ENCODE measurements at regions not wholly inside any gene's neighbourhood (a gene's known extent, or its start where the extent isn't known, plus 50 kb on each side); places are given as distances from the start of the nearest gene placed in this dataset.

DNA sequence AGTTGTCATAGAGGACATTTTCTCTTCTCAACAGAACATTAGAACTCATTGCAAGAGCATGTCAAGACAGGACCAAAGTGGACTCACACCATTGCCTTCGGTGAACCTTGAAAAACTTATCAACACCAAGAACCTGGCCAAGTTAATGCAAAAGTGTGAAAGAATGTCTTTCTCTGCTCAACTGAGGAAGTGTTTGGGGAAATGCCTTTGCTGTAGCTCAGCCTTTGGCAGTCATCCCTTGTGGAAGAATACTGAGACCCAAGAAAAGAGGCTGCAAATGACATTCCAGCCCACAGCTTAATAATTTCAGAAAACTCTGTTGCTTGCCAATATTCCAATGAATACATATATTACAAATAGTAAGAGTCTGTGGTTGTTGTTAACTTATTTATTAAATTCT is 728.8 kb upstream of the PIK3C3 start:
- DNase-seq = peak; percentile 31

DNA sequence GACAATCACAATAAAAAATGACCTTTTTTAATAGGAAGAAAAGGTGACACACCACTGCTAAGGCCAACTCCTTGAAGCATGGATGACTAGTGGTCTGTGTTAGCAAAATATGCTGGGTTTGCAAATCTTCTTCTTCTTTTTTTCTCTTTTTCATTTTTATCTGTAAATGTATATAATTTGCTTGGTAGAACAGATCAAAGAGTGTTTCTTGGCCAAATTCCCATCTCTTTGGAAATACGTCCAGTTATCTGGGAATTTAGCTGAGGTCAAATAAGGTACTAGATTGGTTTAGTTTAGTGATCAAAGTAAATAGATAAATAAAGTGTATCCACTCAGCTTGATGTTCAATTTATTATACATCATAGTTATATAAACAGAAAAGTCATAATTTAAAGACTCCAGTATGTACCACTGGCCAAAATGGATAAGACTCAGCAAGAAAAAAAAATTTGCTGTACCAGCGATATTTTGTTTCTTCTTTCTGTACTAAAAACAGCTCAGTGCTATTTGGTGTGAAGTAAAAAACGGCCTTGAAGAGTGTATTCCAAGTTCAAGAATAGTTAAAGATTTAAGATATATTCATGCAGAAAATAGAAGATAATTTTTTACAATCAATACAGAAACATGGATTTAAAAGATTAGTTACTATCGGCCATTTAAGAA is 738.6 kb upstream of the PIK3C3 start:
- no peak for DNase-seq

DNA sequence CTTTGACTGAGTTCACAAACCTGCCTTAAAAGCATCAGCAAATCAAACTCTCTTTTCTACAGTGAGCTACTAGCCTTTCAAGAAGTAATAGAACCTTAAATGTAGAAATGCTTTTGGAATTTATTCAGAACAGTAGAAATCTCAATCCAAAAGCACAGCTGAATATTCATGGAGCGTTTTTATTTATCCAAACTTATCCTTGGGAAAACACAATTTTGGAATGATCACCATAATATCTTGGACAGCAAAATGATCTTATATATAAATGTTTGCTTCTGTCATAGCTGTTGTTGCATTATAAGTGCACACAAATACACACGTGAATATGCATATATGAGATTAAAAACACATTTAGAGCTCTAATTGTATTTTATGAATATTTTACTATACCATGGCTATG is 747.3 kb upstream of the PIK3C3 start:
- no peak for DNase-seq

DNA sequence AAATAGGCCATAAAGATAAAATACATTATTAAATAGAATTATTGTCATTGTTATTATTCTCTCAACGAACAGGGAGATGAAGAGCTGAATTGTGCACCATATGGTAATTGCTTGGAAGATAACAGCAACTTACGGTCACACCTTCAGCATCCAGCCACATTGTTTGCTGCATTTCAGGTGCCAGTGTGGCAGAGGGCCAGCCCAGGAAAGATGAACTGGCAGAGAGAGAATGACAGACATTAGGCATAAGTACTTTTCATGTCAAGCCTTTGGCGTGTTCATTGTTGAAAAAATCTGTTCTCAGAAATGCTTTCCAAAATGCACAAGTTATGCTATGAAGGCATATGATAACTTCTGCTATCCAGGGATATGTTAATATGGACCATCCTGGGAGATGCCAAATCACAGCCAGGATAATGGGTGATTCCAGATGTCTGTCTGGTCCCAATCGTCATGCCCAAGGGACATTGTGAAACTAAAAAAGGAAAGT is 748.6 kb upstream of the PIK3C3 start:
- no peak for DNase-seq

DNA sequence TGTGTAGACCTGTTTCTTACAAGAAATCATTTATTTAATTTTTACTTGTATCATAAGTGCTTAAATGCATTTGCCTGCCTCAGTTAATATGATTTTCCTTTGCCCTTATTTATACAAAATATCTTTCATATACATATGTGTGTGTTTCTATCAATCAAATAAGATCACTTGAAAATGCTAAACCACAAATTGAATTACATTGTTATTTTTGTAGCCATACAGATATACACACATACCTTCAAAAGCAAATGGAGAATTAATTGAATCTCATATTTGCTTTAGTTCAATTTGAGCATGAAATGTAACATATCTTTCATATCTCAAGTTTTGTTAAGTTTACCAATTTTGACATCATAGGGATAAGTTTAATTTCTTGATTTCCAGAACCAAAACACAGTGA is 755.8 kb upstream of the PIK3C3 start:
- no peak for DNase-seq

DNA sequence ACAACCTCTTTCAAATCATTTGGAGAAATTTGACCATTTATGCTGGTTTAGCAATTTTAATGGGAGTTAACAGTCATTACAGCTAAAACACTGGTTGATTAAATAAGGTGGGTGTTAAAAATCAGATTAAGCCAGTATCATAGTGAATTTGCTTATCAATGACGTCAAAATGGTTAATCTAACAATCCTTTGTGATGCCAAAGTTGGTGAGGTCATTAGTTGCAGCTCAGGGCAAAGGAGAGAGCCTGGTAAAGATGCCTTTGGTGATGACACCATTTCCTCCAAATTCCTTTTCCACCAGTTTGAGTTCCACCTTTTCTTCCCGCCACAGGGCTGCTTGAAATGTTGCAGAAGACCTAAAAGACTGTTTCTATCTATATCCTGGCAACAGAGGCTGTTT is 757.1 kb upstream of the PIK3C3 start:
- no peak for DNase-seq

DNA sequence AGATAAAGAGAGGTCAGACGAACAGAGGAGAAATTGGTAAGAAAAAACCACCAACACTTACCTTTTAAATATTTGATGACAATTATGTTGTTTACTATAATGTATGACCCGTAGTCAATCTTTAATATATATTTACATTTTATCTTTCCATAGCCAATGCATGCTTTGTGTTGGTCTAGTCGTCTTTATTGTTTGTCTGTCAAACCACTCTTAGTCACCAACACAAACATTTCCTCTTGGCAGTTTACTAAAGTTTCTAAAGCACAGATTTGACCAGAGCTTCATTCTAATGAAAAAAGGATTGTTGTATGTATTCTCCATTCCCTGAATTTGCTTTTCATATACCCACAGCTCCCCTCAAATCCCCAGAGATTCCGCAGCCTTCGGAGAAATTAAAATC is 784.7 kb upstream of the PIK3C3 start:
- no peak for DNase-seq

DNA sequence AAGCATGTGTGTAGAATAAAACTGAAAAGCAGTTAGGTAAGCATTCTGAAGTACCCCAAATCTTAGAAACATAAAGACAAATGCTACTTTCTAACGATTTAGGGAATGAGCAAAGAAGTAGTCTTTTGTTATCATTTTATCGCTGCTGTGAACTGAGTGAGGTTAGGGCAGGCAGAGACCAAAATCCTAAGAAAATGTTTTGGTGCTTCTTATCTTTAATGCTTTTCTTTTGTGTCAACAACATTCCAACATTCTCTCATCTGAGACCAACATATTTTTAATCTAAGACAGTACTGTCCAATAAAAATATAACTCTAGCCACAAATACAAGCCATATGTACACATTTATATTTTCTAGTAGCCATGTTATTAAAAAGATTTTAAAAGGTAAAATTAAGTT is 789.4 kb upstream of the PIK3C3 start:
- no peak for DNase-seq

DNA sequence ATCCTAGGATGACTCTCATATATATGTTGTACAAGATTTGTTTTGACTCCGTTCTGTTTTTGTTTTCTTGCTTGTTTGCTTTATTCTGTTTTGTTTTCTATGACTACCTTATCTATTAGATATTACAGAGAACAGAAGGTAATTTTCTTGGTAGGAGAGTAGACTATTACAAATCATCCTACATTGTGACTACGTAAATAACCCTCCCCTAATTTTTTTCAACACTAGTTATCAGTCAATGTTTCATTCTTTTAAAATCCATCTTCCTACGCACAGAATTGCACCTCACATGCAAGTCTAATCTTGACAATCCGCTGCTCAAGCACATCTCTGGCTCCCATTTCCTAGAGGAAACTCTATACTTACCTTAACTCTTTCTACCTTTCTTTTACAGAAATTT is 792.3 kb upstream of the PIK3C3 start:
- no peak for DNase-seq

DNA sequence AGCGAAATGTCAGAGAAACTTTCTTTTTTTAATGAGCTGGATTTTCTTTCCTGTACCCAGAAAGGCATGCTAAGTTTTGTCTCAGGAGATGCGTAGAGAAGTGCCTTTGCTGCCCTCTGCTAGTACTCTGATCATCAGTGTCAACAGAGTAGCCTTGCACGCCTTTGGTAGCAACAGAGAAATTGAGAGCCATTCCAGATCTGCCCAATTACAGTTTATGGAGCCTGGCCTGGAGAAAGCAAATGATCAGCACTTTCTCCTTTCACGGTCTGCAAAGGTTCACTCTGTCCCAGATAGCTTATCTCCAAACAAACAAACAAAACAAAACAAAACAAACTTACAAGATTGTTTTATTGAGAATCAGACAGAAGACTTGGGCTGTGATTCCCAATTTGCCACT is 792.8 kb upstream of the PIK3C3 start:
- no peak for DNase-seq

DNA sequence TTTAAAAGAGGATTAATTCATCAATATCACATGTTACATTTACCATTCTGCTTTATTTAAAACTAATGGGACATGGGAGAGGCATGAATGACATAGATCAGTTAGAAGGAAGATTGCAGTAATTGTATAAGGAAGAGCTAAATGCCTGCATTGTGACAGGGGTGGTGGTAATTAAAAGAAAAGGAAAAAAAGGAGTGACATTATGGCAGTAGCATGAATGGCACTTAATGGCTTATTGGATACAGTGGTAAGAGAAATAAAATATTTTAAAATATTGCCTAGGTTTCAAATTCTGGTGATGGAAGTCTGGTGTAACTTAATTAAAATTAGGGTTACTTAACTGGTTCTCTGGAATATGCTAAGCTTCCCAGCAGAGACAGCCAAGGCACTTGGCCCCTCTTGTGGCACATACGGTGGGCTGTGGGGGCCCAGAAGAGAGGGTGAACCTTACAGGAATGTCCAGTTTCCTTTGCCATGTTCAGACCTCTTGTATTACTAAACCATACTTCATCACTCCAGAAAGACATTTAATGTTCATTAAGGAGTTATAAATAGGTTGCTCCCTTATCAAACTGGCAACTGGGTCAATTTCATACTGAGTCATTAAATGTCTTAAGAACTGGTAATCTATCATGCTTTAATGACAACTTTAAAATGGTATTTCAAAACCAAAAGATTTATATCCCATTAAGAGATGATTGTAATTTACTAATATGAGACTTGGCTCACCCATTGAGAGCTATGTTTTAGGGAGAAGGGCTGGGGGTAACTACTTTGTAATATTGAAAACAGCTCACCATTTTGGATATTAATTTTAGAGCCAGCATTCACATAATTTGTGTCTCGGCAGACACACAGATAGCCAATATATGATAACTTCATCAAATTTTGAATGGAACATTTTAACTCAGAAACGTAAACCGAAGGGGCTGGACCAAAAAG is 798.9 kb upstream of the PIK3C3 start:
- no peak for DNase-seq

DNA sequence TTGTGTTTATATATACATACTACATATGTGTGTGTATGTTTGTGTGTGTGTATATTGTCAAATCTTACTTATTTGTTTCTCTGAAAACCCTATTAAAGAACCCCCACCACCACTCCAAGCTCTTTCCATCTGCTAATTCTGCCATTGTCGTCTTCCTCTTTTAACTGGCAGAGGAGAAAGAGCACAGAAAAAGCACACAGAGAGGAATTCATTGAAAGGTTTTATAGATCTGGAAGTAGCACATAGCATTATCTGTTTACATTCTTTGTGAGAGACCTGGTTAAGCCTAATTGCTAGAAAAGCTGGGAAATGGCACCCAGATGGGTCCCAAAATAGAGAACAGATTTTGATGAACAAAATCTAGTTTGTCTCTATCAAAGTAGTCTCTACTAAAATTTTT is 800.0 kb upstream of the PIK3C3 start:
- DNase-seq = no peak

DNA sequence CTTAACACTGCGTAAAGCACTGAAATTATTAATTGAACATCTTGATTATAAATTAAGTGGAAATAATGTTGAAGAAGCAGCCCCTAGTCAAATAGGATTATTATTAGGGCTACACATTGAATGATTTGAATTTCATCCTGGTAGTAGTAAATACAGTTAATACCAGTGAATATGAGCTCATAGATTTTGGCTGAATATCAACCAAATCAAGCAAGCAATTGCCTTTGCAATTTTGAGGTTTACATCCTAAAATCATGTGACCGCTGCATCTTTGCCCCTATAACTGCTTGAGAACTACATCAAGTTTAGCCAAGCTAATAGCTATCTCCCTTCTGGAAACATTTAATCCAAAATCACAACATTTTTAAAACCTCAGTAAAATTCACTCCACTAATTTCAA is 801.2 kb upstream of the PIK3C3 start:
- DNase-seq = no peak

DNA sequence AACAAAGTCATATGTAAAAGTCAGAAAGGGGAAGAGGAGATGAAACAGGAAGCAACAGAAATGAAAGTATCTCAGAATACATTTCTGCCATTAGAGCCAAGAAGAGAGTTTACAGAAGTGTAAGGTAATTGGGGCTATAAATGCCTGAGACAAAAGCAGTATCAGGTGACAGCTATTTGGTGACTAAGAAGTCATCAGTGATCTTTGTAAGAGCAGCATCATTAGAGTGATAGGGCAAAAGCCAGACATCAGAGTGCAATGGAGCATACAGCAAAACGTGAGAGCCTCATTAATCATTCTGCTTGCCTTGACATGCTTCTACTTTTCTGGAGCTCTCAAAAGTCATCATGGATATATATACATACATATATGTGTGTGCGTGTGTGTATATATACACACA is 804.7 kb upstream of the PIK3C3 start:
- DNase-seq = no peak

DNA sequence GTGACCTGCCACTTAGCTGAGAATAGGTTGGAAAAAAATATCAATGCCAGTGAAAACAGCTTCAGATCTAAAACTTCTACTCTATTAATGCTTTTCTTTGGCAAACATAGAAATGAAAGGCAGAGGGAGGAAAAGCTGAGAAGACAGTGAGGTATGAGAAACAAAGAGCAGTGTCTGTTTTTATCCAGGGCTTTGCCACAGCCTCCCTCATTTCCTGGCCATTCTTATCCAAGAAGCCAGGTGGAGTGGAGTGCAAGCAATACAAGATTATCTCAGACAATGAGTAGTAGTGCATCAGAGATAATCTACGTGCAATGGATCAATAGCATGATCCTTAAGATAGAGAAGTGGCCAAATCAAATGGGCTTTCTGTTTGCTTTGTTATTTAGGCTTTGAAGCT is 808.7 kb upstream of the PIK3C3 start:
- no peak for DNase-seq

DNA sequence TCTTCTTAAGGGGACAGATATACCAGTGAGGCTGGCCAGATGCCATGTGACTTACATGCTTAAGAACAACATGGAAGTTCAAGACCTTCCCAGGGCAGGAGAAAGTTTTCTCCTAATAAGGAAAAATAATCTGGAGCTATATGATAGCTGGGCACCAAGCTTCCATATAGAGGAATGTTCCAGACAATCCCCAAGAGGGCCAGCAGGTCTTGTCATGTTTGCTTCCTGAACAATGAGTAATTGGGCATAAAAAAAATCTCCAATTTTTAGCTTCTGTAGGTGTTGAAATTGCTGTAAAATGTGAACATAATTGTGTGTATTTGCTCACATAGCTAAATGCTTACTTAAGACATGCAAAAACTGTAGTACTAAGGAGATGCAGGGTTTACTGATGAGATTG is 809.5 kb upstream of the PIK3C3 start:
- no peak for DNase-seq

DNA sequence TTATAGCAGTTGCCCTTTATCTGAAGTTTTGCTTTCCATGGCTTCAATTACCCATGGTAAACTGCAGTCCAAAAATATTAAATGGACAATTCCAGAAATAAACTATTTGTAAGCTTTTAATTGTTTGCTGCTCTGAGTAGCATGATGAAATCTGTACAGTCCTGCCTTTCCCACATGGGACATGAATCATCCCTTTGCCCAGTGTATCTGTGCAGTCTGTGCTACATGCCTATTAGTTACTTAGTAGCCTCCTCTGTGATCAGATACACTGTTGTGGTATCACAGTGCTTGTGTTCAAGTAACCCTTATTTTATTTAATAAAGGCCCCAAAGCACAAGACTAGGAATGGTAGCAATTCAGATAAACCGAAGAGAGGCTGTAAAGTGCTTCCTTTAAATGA is 810.6 kb upstream of the PIK3C3 start:
- DNase-seq = no peak

DNA sequence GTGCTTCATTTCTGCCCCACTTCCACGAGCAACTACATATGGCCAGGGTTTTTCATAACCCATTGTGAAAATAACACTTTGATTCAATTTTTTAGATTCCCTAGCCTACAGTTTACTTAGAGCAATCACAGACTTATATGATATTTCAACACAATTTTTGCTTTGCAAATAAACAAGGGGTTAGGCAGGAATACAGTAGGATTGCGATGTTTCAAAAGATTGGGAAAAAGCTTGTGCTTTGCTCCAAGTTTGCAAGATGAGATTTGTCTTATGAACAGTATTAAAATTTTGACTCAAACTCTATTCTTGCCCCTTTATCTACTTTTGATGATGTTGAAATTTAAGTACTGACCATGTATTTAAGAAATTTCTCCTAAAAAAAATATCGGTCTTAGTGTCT is 814.5 kb upstream of the PIK3C3 start:
- no peak for DNase-seq

DNA sequence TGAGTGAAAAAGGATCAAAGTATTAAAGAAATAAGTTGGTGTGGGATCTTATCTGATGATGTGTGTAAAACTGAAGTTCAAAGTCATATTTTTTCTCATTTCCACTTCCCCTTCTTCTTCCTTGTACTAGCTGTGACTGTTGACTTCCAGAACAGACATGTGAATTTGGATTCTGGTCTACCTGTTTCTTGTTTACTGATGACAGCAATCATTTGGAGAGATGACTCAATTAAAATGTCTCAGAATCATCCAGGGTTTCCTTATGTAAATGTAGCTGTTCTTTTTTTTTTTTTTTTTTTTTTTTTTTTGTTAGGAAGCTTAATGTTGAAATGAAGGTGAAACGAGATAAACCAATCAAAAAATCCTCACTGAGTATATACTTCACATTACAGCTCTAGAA is 819.9 kb upstream of the PIK3C3 start:
- no peak for DNase-seq

DNA sequence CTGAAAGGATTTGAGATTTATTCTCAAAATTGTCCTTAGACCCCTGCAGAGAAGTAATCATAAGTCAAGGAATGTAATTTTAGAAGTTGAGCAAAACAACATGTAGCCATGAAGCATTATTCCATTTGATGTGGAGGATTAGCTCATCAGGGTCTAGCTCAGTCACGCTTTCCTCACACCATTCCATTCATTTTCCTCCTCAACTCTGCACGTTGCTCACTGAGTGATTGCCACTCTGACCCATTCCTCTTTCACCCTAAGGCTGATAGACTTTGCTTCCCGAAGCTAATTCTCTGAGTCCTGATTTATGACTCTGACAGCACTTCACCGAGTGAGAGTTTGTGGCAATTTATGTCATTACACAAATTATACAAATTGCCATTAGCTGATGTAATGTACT is 820.6 kb upstream of the PIK3C3 start:
- DNase-seq = no peak

DNA sequence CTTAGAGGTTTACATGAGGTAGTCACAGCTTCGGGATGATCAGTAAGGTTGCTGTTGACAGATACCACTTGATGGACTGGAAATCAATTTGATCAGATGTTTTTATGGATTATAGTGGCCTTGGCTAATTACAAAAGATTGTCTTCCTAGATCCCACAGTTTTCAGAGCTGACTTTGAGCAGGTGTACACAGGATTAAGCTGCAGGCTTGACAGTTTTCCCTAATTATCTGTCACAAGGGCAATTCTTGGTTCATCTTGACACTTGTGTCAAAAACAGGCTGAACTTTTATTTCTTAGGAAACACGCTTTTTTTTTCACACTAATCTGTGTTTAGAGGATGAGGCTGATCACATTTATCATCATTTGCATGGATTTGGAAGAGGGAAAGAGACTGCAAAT is 824.0 kb upstream of the PIK3C3 start:
- DNase-seq = no peak

DNA sequence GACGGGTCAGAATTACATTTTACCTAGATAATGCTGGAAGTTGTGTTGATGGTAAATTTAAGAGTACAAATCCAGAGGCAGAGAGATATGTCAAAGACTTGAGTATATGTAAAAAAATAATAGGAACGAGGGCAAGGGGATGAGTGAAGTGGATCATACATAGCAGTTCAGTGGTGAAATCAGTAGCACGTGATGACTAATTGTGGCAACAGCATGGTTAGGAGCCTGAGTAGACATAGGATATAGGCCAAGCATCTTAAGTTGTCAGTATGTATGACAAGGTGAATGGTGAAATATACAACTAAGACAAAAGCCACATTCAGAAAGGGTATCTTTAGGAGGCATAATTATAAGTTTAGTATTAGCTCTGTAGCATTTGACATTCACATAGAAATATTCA is 826.5 kb upstream of the PIK3C3 start:
- DNase-seq = no peak

DNA sequence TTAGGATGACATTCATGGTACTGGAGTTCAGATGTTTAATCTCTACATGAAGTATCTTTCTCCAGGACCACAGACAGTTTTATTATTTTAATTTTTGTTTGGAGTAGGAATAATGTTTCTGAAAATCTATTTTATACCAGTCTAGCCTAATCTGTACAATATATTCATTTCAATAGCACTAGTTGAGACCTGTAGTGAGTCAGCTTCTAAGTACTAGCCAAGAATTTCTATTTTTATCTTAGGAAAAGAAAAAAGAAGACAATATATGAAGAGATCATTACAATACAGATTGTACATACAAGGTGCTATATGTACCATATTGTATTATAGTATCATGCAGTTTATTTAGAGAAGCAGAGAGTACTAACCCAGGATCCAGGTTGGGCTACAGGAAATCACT is 826.9 kb upstream of the PIK3C3 start:
- DNase-seq = no peak

DNA sequence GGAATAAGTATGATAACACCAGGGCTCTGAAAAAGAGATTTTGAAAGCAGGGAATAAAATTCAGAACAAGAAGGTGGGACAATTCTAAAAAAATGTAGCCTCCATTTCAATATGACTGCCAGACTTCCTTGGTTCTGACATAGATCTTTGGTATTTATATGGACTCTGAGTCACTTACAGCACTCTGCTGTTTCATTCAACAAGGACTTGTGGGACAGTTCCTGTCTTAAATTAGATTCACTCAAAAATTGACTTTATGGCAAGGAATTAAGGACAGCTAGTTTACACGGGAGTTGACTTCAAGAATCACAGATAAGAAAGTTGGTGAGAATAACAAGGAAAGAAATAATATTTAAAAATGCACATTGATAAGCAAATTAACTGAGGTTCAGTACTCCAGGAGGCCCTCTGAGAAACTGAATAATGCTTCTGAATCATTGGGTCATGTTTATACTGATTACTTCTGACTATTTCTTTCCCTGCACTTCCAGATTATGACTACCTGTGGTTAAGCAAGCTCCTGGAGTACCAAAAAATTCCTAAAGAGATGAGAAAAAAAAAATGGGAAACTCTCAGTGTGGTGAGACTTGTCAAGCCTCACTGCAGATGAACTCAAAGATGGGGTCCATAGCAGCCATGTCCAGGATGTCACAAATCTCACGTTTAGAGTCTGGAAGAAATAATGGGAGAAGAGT is 828.3 kb upstream of the PIK3C3 start:
- no peak for DNase-seq

Measured in hindlimb muscle (tissue), 1 donor.